ENCODE measurements at regions not wholly inside any gene's neighbourhood (a gene's known extent, or its start where the extent isn't known, plus 50 kb on each side); places are given as distances from the start of the nearest gene placed in this dataset.

GRCh38 chr1:117780687-117781475 lies 148.5 kb downstream of the GDAP2 start:
- TF ChIP-seq CTCF (conservative IDR thresholded peaks at IDR 0.05), result no peak
- TF ChIP-seq ZFX (IDR thresholded peaks at IDR 0.05), result no peak
- H3K27ac ChIP-seq, result no peak overlapping the region

DNA sequence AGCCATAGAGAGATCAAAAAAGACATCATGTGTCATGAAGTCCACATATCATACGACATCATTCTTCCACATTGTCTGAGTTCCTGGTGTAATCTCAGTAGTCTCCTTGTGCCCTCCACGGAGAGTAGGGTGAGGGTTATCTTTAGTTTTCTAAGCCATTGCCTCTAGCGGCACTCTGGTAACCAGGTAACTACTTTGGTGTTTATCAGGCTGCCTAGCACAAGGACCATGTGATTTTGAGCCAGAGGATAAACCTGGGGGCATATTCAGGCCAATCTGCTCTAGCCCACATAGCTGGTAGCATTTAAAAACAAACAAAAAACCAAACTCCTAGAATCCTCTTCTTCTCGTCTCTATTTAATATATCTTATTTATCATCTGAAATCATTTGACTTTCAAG lies 147.4 kb downstream of the GDAP2 start:
- TF ChIP-seq ZFX (IDR thresholded peaks at IDR 0.05), result no peak
- no peak for TF ChIP-seq CTCF (conservative IDR thresholded peaks at IDR 0.05)
- H3K27ac ChIP-seq, result no peak overlapping the region

GRCh38 chr1:117783606-117784396 lies 145.6 kb downstream of the GDAP2 start:
- TF ChIP-seq ZFX (IDR thresholded peaks at IDR 0.05) (no peak), CTCF (conservative IDR thresholded peaks at IDR 0.05) (no peak)
- H3K27ac ChIP-seq, result no peak overlapping the region

- H3K27ac ChIP-seq, result no peak overlapping the region
- TF ChIP-seq ZFX (IDR thresholded peaks at IDR 0.05) (no peak), CTCF (conservative IDR thresholded peaks at IDR 0.05) (no peak)
These were observed 141.4 kb downstream of the GDAP2 start for GRCh38 chr1:117788014-117788413.

- H3K27ac ChIP-seq, result no peak overlapping the region
- TF ChIP-seq CTCF (conservative IDR thresholded peaks at IDR 0.05) (no peak), ZFX (IDR thresholded peaks at IDR 0.05) (no peak)
These were observed 136.0 kb downstream of the GDAP2 start for GRCh38 chr1:117793413-117793812.

GRCh38 chr1:117794073-117794472 lies 135.3 kb downstream of the GDAP2 start:
- TF ChIP-seq CTCF (conservative IDR thresholded peaks at IDR 0.05), result no peak
- TF ChIP-seq ZFX (IDR thresholded peaks at IDR 0.05), result no peak
- H3K27ac ChIP-seq, result no peak overlapping the region

- no peak overlapping the region for H3K27ac ChIP-seq
- TF ChIP-seq ZFX (IDR thresholded peaks at IDR 0.05) (no peak), CTCF (conservative IDR thresholded peaks at IDR 0.05) (no peak)
These were observed 134.2 kb downstream of the GDAP2 start for GRCh38 chr1:117795190-117795589.
